Erythroblast (primary cell): ENCODE measurements at regions not wholly inside any gene's neighbourhood (a gene's known extent, or its start where the extent isn't known, plus 50 kb on each side); places are given as distances from the start of the nearest gene placed in this dataset.

Source experiments
- GATA1 ChIP-seq: IDR thresholded peaks from 2 replicates; pipeline ENCODE4 v1.6.1; 2011; ENCODE audit warnings: low read depth, mild to moderate bottlenecking, control low read depth, low read length, moderate library complexity
- POLR2A ChIP-seq: IDR thresholded peaks from 2 replicates; pipeline ENCODE4 v1.6.1; 2011; ENCODE audit warnings: mild to moderate bottlenecking, low read length

DNA sequence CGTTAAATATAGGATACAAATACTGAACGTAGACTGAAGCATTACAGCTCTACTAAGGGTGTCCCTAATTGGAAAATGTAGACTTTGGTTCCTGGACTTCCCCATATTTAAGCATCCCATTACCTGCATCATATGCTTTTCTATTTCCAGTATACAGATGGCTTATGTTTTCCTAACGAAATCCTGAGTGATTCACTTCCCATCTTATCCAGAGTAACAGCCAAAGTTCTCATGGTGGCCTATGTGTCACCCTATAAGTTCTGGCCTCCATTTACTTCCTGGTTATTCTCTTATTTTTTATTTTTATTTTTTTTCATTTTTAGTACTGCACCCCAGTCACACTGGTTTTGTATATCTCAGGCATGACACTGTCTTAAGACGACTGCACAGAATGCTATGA, 552.3 kb downstream of the PRDM9 start:
- TF ChIP-seq POLR2A (no peak), GATA1 (no peak)
